K562 (cell line): ENCODE measurements at regions not wholly inside any gene's neighbourhood (a gene's known extent, or its start where the extent isn't known, plus 50 kb on each side); places are given as distances from the start of the nearest gene placed in this dataset.

Source experiments
- BRCA1 ChIP-seq, 2 experiments: fragments of 450-650 bp in 1 of 2; sonication (generic) in 1 of 2; formaldehyde crosslinking in 1 of 2; IDR thresholded peaks; 2 replicates each; pipeline versions ENCODE4 v1.5.0 to v1.6.1; 2017 to 2020; ENCODE audit warnings: mild to moderate bottlenecking in 1 of 2, missing genetic modification reagents in 1 of 2
- BRF2 ChIP-seq: IDR thresholded peaks from 3 replicates; pipeline ENCODE4 v1.6.1; 2011; ENCODE audit warnings: borderline replicate concordance, mild to moderate bottlenecking; ENCODE audit not compliant: insufficient read length, insufficient read depth
- CHCHD3 ChIP-seq: fragments of 250-450 bp; sonication (Bioruptor Pico); IDR thresholded peaks from 2 replicates; pipeline ENCODE4 v2.1.2; 2022; ENCODE audit warnings: mild to moderate bottlenecking
- KLF1 ChIP-seq: fragments of 450-650 bp; IDR thresholded peaks from 2 replicates; pipeline ENCODE4 v1.6.1; 2016; ENCODE audit warnings: missing genetic modification characterization, missing compliant biosample characterization
- PTTG1 ChIP-seq: fragments of 450-650 bp; IDR thresholded peaks from 2 replicates; pipeline ENCODE4 v1.6.1; 2016; ENCODE audit warnings: low read depth, mild to moderate bottlenecking, missing genetic modification characterization, missing compliant biosample characterization
- RBBP5 ChIP-seq: fragments of 200-600 bp; sonication (generic); IDR thresholded peaks from 2 replicates; pipeline ENCODE4 v1.6.1; 2012; ENCODE audit warnings: borderline replicate concordance, mild to moderate bottlenecking, low read length, control low read depth, inconsistent platforms; ENCODE audit not compliant: insufficient read depth, poor library complexity, severe bottlenecking
- SMAD3 ChIP-seq: fragments of 450-650 bp; formaldehyde crosslinking; conservative IDR thresholded peaks from 2 replicates; pipeline ENCODE4 v1.4.0; 2020; ENCODE audit warnings: mild to moderate bottlenecking
- YY1 ChIP-seq, 3 experiments: IDR thresholded peaks; 2 replicates each; pipeline ENCODE4 v1.6.1; 2011; ENCODE audit warnings: low read length in 2 of 3, mild to moderate bottlenecking in 2 of 3, moderate library complexity in 2 of 3, borderline replicate concordance in 1 of 3, control low read depth in 1 of 3, low read depth in 1 of 3; ENCODE audit not compliant: insufficient read depth in 3 of 3, insufficient replicate concordance in 2 of 3, control insufficient read depth in 1 of 3, insufficient read length in 1 of 3; ENCODE audit errors: extremely low read depth in 1 of 3
- ZNF586 ChIP-seq: fragments of 450-650 bp; formaldehyde crosslinking; conservative IDR thresholded peaks from 2 replicates; pipeline ENCODE4 v1.4.0; 2020; ENCODE audit warnings: mild to moderate bottlenecking, moderate library complexity

GRCh38 chr3:148073721-148074456 is 623.8 kb upstream of the AGTR1 start (continued):
- no peak for TF ChIP-seq KLF1 (tag)
- TF ChIP-seq PTTG1 (tag): no peak
- TF ChIP-seq CHCHD3 (CRISPR knock-in tag): no peak
- no peak for TF ChIP-seq BRCA1 (IDR thresholded peaks at IDR 0.05)
- no peak for TF ChIP-seq BRCA1 (CRISPR knock-in tag; IDR thresholded peaks at IDR 0.05)
- TF ChIP-seq ZNF586: no peak
- TF ChIP-seq RBBP5: no peak
- no peak for TF ChIP-seq YY1 (IDR thresholded peaks at IDR 0.05; ENCODE audit: borderline replicate concordance in 1 of 3, control insufficient read depth in 1 of 3, extremely low read depth in 1 of 3, insufficient read depth in 3 of 3, insufficient read length in 1 of 3, insufficient replicate concordance in 2 of 3, low read depth in 1 of 3, low read length in 2 of 3)
- TF ChIP-seq SMAD3 (CRISPR knock-in tag): no peak
- no peak for TF ChIP-seq BRF2
